NCI-H345 treated with DMSO at 0.1 percent for 48 hours (cell line): ENCODE measurements at regions not wholly inside any gene's neighbourhood (a gene's known extent, or its start where the extent isn't known, plus 50 kb on each side); places are given as distances from the start of the nearest gene placed in this dataset.
"Not testable (repeated sequence)": the region's sequence is repeated elsewhere in the genome, so short reads cannot be mapped to it uniquely, and the experiment has no call there.

Source experiments
- DNase-seq: peaks from one replicate; lab custom pipeline; 2025; ENCODE audit not compliant: unreplicated experiment; lab: John Stamatoyannopoulos, UW

- DNase-seq = no peak
Measured at GRCh38 chr4:144366425-144366824, 225.9 kb upstream of the GYPA start.

- no peak for DNase-seq
Measured at GRCh38 chr4:144371485-144371884, 231.0 kb upstream of the GYPA start.

GRCh38 chr4:144374065-144374464 lies 233.5 kb upstream of the GYPA start:
- DNase-seq = no peak

- DNase-seq = no peak
Measured at GRCh38 chr4:144376866-144377265, 236.3 kb upstream of the GYPA start.

- DNase-seq = no peak
Measured at GRCh38 chr4:144384408-144384807, 243.9 kb upstream of the GYPA start.

GRCh38 chr4:144399927-144400326 lies 246.0 kb upstream of the HHIP start:
- DNase-seq = peak; percentile 20

- no peak for DNase-seq
Measured at GRCh38 chr4:144402176-144402575, 243.8 kb upstream of the HHIP start.

- no peak for DNase-seq
Measured at GRCh38 chr4:144402999-144403398, 243.0 kb upstream of the HHIP start.

- DNase-seq = no peak
Measured at GRCh38 chr4:144403893-144404292, 242.1 kb upstream of the HHIP start.

GRCh38 chr4:144409525-144409924 lies 236.4 kb upstream of the HHIP start:
- DNase-seq = no peak

GRCh38 chr4:144410230-144410783 lies 235.6 kb upstream of the HHIP start:
- no peak for DNase-seq

- DNase-seq = no peak
Measured at GRCh38 chr4:144411119-144411518, 234.8 kb upstream of the HHIP start.

- DNase-seq = no peak
Measured at GRCh38 chr4:144411700-144412099, 234.3 kb upstream of the HHIP start.

- no peak for DNase-seq
Measured at GRCh38 chr4:144421056-144421455, 224.9 kb upstream of the HHIP start.

- DNase-seq = no peak
Measured at GRCh38 chr4:144421839-144422565, 224.0 kb upstream of the HHIP start.

- DNase-seq = no peak
Measured at GRCh38 chr4:144423930-144424329, 222.0 kb upstream of the HHIP start.

GRCh38 chr4:144426023-144426422 lies 219.9 kb upstream of the HHIP start:
- DNase-seq = not testable (repeated sequence)

- DNase-seq = no peak
Measured at GRCh38 chr4:144442713-144443112, 203.2 kb upstream of the HHIP start.

- DNase-seq = no peak
Measured at GRCh38 chr4:144449611-144450010, 196.3 kb upstream of the HHIP start.

GRCh38 chr4:144450526-144450925 lies 195.4 kb upstream of the HHIP start:
- no peak for DNase-seq

GRCh38 chr4:144451766-144452450 lies 194.0 kb upstream of the HHIP start:
- DNase-seq = no peak

- no peak for DNase-seq
Measured at GRCh38 chr4:144456196-144456595, 189.8 kb upstream of the HHIP start.
